ENCODE measurements at regions not wholly inside any gene's neighbourhood (a gene's known extent, or its start where the extent isn't known, plus 50 kb on each side); places are given as distances from the start of the nearest gene placed in this dataset.

DNA sequence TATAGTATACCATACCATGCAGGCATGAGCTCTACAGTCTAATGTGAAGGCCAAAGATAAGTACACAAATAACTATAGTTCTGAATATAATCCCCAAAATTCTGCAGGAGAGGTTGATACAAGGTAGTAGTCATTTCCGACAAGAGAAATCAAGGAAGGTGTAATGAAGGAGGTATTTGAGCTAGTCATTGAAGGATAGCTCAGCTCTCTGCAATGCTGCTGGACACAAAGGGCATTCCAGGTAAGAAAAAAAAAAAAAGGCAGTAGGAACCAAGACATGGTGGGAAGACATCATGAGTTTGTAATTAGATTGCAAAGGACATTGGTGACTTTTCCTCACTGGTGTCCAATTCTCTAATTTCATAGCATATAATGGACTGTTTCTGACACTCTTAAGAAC is 285.3 kb downstream of the AHR start:
- TF ChIP-seq, protein P1, sequence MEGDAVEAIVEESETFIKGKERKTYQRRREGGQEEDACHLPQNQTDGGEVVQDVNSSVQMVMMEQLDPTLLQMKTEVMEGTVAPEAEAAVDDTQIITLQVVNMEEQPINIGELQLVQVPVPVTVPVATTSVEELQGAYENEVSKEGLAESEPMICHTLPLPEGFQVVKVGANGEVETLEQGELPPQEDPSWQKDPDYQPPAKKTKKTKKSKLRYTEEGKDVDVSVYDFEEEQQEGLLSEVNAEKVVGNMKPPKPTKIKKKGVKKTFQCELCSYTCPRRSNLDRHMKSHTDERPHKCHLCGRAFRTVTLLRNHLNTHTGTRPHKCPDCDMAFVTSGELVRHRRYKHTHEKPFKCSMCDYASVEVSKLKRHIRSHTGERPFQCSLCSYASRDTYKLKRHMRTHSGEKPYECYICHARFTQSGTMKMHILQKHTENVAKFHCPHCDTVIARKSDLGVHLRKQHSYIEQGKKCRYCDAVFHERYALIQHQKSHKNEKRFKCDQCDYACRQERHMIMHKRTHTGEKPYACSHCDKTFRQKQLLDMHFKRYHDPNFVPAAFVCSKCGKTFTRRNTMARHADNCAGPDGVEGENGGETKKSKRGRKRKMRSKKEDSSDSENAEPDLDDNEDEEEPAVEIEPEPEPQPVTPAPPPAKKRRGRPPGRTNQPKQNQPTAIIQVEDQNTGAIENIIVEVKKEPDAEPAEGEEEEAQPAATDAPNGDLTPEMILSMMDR (IDR thresholded peaks at IDR 0.05) = no peak
- TF ChIP-seq POLR2A (IDR thresholded peaks at IDR 0.05) = no peak
